ENCODE measurements at regions not wholly inside any gene's neighbourhood (a gene's known extent, or its start where the extent isn't known, plus 50 kb on each side); places are given as distances from the start of the nearest gene placed in this dataset.

GRCh38 chr10:76666891-76667290 lies 970.7 kb downstream of the KCNMA1 start:
- no peak for TF ChIP-seq CTCF (IDR thresholded peaks at IDR 0.05; ENCODE audit: poor library complexity)
- TF ChIP-seq EZH2 (IDR thresholded peaks at IDR 0.05; ENCODE audit: borderline replicate concordance): no peak
